Fibroblast of lung (primary cell): ENCODE measurements at regions not wholly inside any gene's neighbourhood (a gene's known extent, or its start where the extent isn't known, plus 50 kb on each side); places are given as distances from the start of the nearest gene placed in this dataset.
"Not testable (repeated sequence)": the region's sequence is repeated elsewhere in the genome, so short reads cannot be mapped to it uniquely, and the experiment has no call there.

Source experiments
- DNase-seq, 2 donors: peaks; one replicate each; pipeline versions ENCODE4 v3.0.0 to v3.0.0-alpha.2; 2010; ENCODE audit warnings: low read depth in 2 of 2
- H2AFZ ChIP-seq: 2 replicates; pipeline ENCODE4 v1.5.1; 2012; ENCODE audit warnings: low read length, control low read depth, inconsistent platforms
- H3K27ac ChIP-seq: 2 replicates; pipeline ENCODE4 v1.5.1; 2011; ENCODE audit warnings: low read length, control low read depth; ENCODE audit not compliant: insufficient read depth
- H3K27me3 ChIP-seq: 2 replicates; pipeline ENCODE4 v1.5.1; 2011; ENCODE audit warnings: mild to moderate bottlenecking, low read length; ENCODE audit not compliant: control insufficient read depth, insufficient read depth
- H3K36me3 ChIP-seq: 2 replicates; pipeline ENCODE4 v1.5.1; 2011; ENCODE audit warnings: low read length; ENCODE audit not compliant: control insufficient read depth, insufficient read depth
- H3K4me1 ChIP-seq: 2 replicates; pipeline ENCODE4 v1.5.1; 2011; ENCODE audit warnings: low read length; ENCODE audit not compliant: control insufficient read depth, insufficient read depth; ENCODE audit errors: extremely low read depth
- H3K4me2 ChIP-seq: 2 replicates; pipeline ENCODE4 v1.5.1; 2011; ENCODE audit warnings: low read length, control low read depth; ENCODE audit not compliant: insufficient read depth; ENCODE audit errors: extremely low read depth
- H3K4me3 ChIP-seq, 4 experiments: fragments of 200-600 bp in 1 of 4; sonication (generic) in 1 of 4; replicated peaks in 1 of 4; 2 replicates each; pipeline ENCODE4 v1.5.1; 2011 to 2016; ENCODE audit warnings: low read length in 4 of 4, low read depth in 3 of 4, mild to moderate bottlenecking in 3 of 4, control low read depth in 2 of 4, inconsistent platforms in 1 of 4, mixed read lengths in 1 of 4; ENCODE audit not compliant: insufficient read depth in 1 of 4; ENCODE audit errors: control extremely low read depth in 1 of 4
- H3K79me2 ChIP-seq: 2 replicates; pipeline ENCODE4 v1.5.1; 2012; ENCODE audit warnings: mild to moderate bottlenecking, low read length, inconsistent platforms; ENCODE audit not compliant: control insufficient read depth, insufficient read depth
- H3K9ac ChIP-seq: 2 replicates; pipeline ENCODE4 v1.5.1; 2011; ENCODE audit warnings: mild to moderate bottlenecking, low read length, control low read depth; ENCODE audit not compliant: insufficient read depth
- H3K9me3 ChIP-seq: 2 replicates; pipeline ENCODE4 v1.5.1; 2012; ENCODE audit warnings: low read depth, low read length; ENCODE audit not compliant: control insufficient read depth, insufficient read depth
- H4K20me1 ChIP-seq: 2 replicates; pipeline ENCODE4 v1.5.1; 2011; ENCODE audit warnings: low read length; ENCODE audit not compliant: control insufficient read depth, insufficient read depth; ENCODE audit errors: extremely low read depth
- CTCF ChIP-seq, 2 donors: IDR thresholded peaks in 1 of 2; conservative IDR thresholded peaks in 1 of 2; 1 replicate in 1 of 2; 2 replicates in 1 of 2; pipeline ENCODE4 v1.5.1; 2011 to 2012; ENCODE audit warnings: low read length in 2 of 2, control low read depth in 1 of 2, inconsistent platforms in 1 of 2, low read depth in 1 of 2, mild to moderate bottlenecking in 1 of 2
- EZH2 ChIP-seq: IDR thresholded peaks from 2 replicates; pipeline ENCODE4 v1.5.1; 2012; ENCODE audit warnings: low read length, control low read depth, mild to moderate bottlenecking; ENCODE audit errors: missing control alignments

DNA sequence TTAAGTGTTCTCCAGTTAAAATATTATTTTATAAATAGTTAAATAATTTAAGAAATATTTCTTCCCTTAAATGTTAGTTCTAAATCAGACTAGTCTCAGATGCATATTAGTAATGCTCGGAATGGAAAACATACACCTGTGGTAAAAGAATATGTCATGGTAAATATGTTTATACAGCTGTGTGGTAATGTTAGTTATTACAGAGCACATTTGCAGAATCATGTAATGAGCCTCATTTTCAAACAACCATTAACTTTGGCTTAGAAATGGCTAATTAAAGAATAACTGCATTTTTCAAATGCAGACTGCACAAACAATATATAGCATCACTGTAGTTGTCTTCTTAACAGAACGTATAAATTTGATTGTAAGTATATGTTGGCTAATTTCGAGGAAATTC lies 90.3 kb downstream of the DISP1 start:
- Histone ChIP-seq H3K4me2 (no peak overlapping the region), H2AFZ (no peak overlapping the region), H3K4me1 (peaks cover 4% of the 10 kb centered on the region), H4K20me1 (no peaks in the 10 kb centered on the region), H3K27me3 (no peaks in the 10 kb centered on the region), H3K79me2 (no peaks in the 10 kb centered on the region), H3K36me3 (no peaks in the 10 kb centered on the region), H3K27ac (no peak overlapping the region), H3K4me3 (no peak overlapping the region), H3K9ac (no peak overlapping the region), H3K9me3 (no peaks in the 10 kb centered on the region)
- no peak for DNase-seq
- TF ChIP-seq CTCF (conservative IDR thresholded peaks at IDR 0.05 in 1 of 2, IDR thresholded peaks at IDR 0.05 in 1 of 2; ENCODE audit: low read depth in 1 of 2, low read length in 2 of 2) (no peak), EZH2 (no peak)

GRCh38 chr1:222906271-222906739 lies 91.5 kb downstream of the DISP1 start:
- H3K4me3 ChIP-seq, H3K36me3 ChIP-seq, H4K20me1 ChIP-seq, H3K4me2 ChIP-seq, H3K79me2 ChIP-seq, DNase-seq, H3K27ac ChIP-seq, H2AFZ ChIP-seq, H3K4me1 ChIP-seq, H3K9ac ChIP-seq, H3K27me3 ChIP-seq, H3K9me3 ChIP-seq: not testable (repeated sequence)

DNA sequence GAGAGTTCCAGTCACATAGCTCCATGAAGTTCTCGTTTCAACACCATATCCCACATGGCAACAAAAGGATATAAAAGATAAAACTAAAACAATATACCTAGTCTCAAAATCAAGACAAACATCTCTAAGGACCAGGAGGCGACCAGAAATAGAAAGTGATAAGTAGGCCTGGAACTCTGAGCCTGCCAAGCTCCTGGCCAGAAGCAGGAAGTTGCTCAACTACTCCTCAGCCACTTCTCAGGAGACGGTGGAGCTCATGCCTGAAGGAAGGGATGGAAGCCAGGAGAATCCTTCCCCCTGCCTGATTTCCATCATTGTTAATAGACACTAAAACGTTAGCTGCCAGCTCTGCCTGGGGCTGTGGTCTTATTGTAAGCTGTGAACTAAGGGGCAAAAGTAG lies 94.7 kb downstream of the DISP1 start:
- Histone ChIP-seq H3K36me3 (no peaks in the 10 kb centered on the region), H3K27ac (peak overlapping the region; percentile 18), H3K27me3 (no peaks in the 10 kb centered on the region), H3K9me3 (no peaks in the 10 kb centered on the region), H3K4me3 (no peak overlapping the region), H3K9ac (no peak overlapping the region), H3K79me2 (no peaks in the 10 kb centered on the region), H3K4me1 (peaks cover 18% of the 10 kb centered on the region), H2AFZ (peak overlapping the region; percentile 55), H3K4me2 (peak overlapping the region; percentile 48), H4K20me1 (no peaks in the 10 kb centered on the region)
- no peak for TF ChIP-seq CTCF (conservative IDR thresholded peaks at IDR 0.05 in 1 of 2, IDR thresholded peaks at IDR 0.05 in 1 of 2; ENCODE audit: low read depth in 1 of 2, low read length in 2 of 2)
- TF ChIP-seq EZH2, result no peak
- peak; percentile 67 to 77 for DNase-seq
